Endodermal cell (in vitro differentiated cells): ENCODE measurements at regions not wholly inside any gene's neighbourhood (a gene's known extent, or its start where the extent isn't known, plus 50 kb on each side); places are given as distances from the start of the nearest gene placed in this dataset.

ENCODE experiments used
- DNase-seq: peaks from one replicate; pipeline ENCODE4 v3.0.0-alpha.2; 2017
- H3K27ac ChIP-seq: 2 replicates; pipeline ENCODE4 v1.5.1; 2013; ENCODE audit warnings: mild to moderate bottlenecking, low read depth, low read length, moderate library complexity
- H3K27me3 ChIP-seq: 2 replicates; pipeline ENCODE4 v1.6.1; 2013; ENCODE audit warnings: mild to moderate bottlenecking, low read length, moderate library complexity; ENCODE audit not compliant: insufficient read depth, control insufficient read depth, poor library complexity, severe bottlenecking
- H3K36me3 ChIP-seq: 2 replicates; pipeline ENCODE4 v1.7.0; 2013; ENCODE audit warnings: mild to moderate bottlenecking, low read length, moderate library complexity; ENCODE audit not compliant: control insufficient read depth, insufficient read depth
- H3K4me1 ChIP-seq: one replicate; pipeline ENCODE4 v1.7.0; 2013; ENCODE audit warnings: low read length; ENCODE audit not compliant: control insufficient read depth, insufficient read depth
- H3K4me3 ChIP-seq: 2 replicates; pipeline ENCODE4 v1.5.1; 2013; ENCODE audit warnings: mild to moderate bottlenecking, low read length, moderate library complexity
- H3K9ac ChIP-seq: 2 replicates; pipeline ENCODE4 v1.6.1; 2013; ENCODE audit warnings: mild to moderate bottlenecking, low read length, moderate library complexity; ENCODE audit not compliant: poor library complexity, severe bottlenecking; ENCODE audit errors: extremely low read depth
- H3K9me3 ChIP-seq: 2 replicates; pipeline ENCODE4 v1.6.1; 2013; ENCODE audit warnings: mild to moderate bottlenecking, low read length, moderate library complexity; ENCODE audit not compliant: control insufficient read depth
- H3K27ac Mint-ChIP-seq: 2 replicates; pipeline ENCODE4 v1.8.0; 2020; ENCODE audit warnings: mixed read lengths
- H3K27me3 Mint-ChIP-seq: 2 replicates; pipeline ENCODE4 v1.8.0; 2021; ENCODE audit warnings: mild to moderate bottlenecking, mixed read lengths; ENCODE audit not compliant: insufficient read depth
- H3K36me3 Mint-ChIP-seq: 2 replicates; pipeline ENCODE4 v1.8.0; 2020; ENCODE audit warnings: low read depth, mixed read lengths
- H3K4me1 Mint-ChIP-seq: 2 replicates; pipeline ENCODE4 v1.8.0; 2020; ENCODE audit warnings: mixed read lengths
- H3K4me3 Mint-ChIP-seq: 2 replicates; pipeline ENCODE4 v1.8.0; 2020; ENCODE audit warnings: mild to moderate bottlenecking, moderate library complexity, mixed read lengths
- H3K9me3 Mint-ChIP-seq: 2 replicates; pipeline ENCODE4 v1.8.0; 2020; ENCODE audit warnings: mild to moderate bottlenecking, mixed read lengths
- WGBS, 2 experiments: methylation state at CpG; one replicate each; pipeline versions ENCODE4 v1.1.5 to v1.1.7; 2013; ENCODE audit warnings: missing lambda C conversion rate in 2 of 2, mixed read lengths in 1 of 2; ENCODE audit not compliant: insufficient coverage in 1 of 2, insufficient read length in 1 of 2; 5-methylcytosine and 5-hydroxymethylcytosine counted together
- TF ChIP-seq, protein P1 (sequence below): fragments of 200-600 bp; sonication (generic); conservative IDR thresholded peaks from 2 replicates; pipeline ENCODE4 v1.5.0; 2021; ENCODE audit warnings: antibody characterized with exemption, mild to moderate bottlenecking

DNA sequence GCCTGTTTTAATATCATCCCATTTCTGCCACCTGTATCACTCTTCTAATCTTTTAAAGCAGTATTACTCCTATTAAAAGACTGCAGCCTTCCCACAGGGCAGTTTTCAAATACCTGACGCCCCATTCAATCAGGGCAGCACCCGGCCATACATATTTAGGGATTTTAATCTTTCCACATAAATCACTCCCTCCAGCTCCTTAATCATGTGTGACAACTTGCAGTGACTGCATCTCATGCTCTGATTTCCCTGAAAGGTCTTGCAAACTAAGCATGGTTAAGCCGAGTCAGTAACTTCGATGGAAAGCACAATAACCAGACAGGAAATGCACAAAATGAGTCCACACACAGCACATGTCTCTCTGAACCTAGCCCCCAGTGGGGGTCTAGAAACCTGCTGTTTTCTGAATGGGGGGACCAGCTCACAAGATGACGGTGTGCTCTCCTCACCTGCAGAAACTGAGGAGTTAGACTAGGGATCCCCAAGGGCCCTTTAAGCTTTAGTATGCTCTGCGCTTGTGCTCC is 116.9 kb upstream of the CREB1 start:
- no peak for DNase-seq
- Histone ChIP-seq H3K27ac (no peak overlapping the region), H3K9ac (no peak overlapping the region), H3K27me3 (no peaks in the 10 kb centered on the region), H3K9me3 (no peaks in the 10 kb centered on the region), H3K4me1 (peaks cover 19% of the 10 kb centered on the region), H3K36me3 (no peaks in the 10 kb centered on the region), H3K4me3 (no peak overlapping the region)
- Mint-ChIP-seq H3K36me3 (no peaks in the 10 kb centered on the region), H3K27ac (no peak overlapping the region), H3K9me3 (no peaks in the 10 kb centered on the region), H3K4me3 (no peak overlapping the region), H3K4me1 (peaks cover 54% of the 10 kb centered on the region), H3K27me3 (no peaks in the 10 kb centered on the region)
- 86 to 88% methylated on average over 6 of the region's 6 CpGs for WGBS, 2 experiments
- TF ChIP-seq, protein P1, sequence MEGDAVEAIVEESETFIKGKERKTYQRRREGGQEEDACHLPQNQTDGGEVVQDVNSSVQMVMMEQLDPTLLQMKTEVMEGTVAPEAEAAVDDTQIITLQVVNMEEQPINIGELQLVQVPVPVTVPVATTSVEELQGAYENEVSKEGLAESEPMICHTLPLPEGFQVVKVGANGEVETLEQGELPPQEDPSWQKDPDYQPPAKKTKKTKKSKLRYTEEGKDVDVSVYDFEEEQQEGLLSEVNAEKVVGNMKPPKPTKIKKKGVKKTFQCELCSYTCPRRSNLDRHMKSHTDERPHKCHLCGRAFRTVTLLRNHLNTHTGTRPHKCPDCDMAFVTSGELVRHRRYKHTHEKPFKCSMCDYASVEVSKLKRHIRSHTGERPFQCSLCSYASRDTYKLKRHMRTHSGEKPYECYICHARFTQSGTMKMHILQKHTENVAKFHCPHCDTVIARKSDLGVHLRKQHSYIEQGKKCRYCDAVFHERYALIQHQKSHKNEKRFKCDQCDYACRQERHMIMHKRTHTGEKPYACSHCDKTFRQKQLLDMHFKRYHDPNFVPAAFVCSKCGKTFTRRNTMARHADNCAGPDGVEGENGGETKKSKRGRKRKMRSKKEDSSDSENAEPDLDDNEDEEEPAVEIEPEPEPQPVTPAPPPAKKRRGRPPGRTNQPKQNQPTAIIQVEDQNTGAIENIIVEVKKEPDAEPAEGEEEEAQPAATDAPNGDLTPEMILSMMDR: no peak

DNA sequence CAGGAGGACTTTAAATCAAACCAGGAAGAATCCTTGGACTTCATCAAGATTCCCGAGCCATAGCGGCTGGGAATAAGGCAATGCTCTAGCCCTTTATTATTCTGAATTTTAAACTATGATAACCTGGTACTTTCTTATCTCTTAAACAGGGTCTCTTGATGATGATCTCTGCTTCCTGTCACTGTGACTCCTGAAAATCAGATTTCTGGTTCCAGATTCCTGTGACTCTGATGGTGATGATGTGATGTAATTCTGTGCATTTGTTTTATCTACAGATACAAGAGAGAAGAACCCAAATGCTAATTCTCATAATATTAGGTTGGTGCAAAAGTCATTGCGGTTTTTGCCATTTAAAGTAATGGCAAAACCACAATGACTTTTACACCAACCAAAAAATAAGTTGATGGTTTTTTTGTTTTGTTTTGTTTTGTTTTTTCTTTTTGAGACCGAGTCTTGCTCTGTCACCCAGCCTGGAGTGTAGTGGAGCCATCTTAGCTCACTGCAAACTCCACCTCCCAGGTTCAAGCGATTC is 116.3 kb upstream of the CREB1 start:
- H3K4me1 Mint-ChIP-seq: peaks cover 54% of the 10 kb centered on the region
- WGBS, 2 experiments: 94 to 96% methylated on average over 3 to 5 of the region's 5 CpGs

DNA sequence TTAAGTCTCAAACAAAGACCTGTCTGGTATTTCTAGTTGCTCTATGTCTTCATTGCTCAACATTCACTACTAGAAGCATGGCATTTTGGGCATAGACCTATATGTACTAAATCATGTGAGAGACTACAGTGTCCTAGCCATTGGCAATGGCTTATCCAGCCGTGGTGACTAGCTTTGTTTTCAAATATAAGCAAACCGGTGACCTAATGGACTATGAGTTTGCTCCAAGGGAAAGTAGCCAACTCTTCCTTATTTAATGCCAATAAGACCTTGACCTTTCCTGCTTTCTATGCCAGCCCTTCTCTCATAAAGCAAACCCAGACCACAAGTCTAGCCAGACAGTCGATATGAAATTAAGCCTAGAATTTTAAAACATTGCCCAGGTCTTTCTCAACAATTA is 113.7 kb upstream of the CREB1 start:
- no peaks in the 10 kb centered on the region for H3K27me3 Mint-ChIP-seq
- no peaks in the 10 kb centered on the region for H3K9me3 ChIP-seq
- H3K27me3 ChIP-seq: no peaks in the 10 kb centered on the region
- no peaks in the 10 kb centered on the region for H3K9me3 Mint-ChIP-seq
- TF ChIP-seq, protein P1: no peak
- 87 to 97% methylated on average over 3 of the region's 3 CpGs for WGBS, 2 experiments
- H3K27ac ChIP-seq: no peak overlapping the region
- peaks cover 14% of the 10 kb centered on the region for H3K4me1 ChIP-seq
- no peak overlapping the region for H3K9ac ChIP-seq
- no peak overlapping the region for H3K4me3 ChIP-seq
- H3K36me3 Mint-ChIP-seq: no peaks in the 10 kb centered on the region
- H3K4me1 Mint-ChIP-seq: peaks cover 33% of the 10 kb centered on the region
- H3K4me3 Mint-ChIP-seq: no peak overlapping the region
- no peak overlapping the region for H3K27ac Mint-ChIP-seq
- no peaks in the 10 kb centered on the region for H3K36me3 ChIP-seq
- DNase-seq: no peak

More for the DNA sequence above, 116.3 kb upstream of the CREB1 start:
- no peak for DNase-seq
- Mint-ChIP-seq H3K36me3 (no peaks in the 10 kb centered on the region), H3K9me3 (no peaks in the 10 kb centered on the region), H3K4me3 (no peak overlapping the region), H3K27ac (no peak overlapping the region), H3K27me3 (no peaks in the 10 kb centered on the region)
- H3K27ac ChIP-seq: no peak overlapping the region
- H3K36me3 ChIP-seq: no peaks in the 10 kb centered on the region
- no peak overlapping the region for H3K9ac ChIP-seq
- TF ChIP-seq, protein P1: no peak
- H3K4me3 ChIP-seq: no peak overlapping the region
- no peaks in the 10 kb centered on the region for H3K9me3 ChIP-seq
- H3K27me3 ChIP-seq: no peaks in the 10 kb centered on the region
- H3K4me1 ChIP-seq: peaks cover 19% of the 10 kb centered on the region
